SK-N-SH (cell line): ENCODE measurements at regions not wholly inside any gene's neighbourhood (a gene's known extent, or its start where the extent isn't known, plus 50 kb on each side); places are given as distances from the start of the nearest gene placed in this dataset.

ENCODE experiments used
- CTCF ChIA-PET: fragments of 300-600, 350-600 bp; formaldehyde crosslinking; extraction: SDS; loops from one replicate; lab custom pipeline; 2021; lab: Yijun Ruan, JAX
- POLR2A ChIA-PET: fragments of 350-600 bp; sonication (Branson Sonifier 250); formaldehyde crosslinking; extraction: SDS; loops from one replicate; lab custom pipeline; 2020; ENCODE audit warnings: antibody characterized with exemption, inconsistent platforms; lab: Yijun Ruan, JAX
- DNase-seq: peaks from one replicate; pipeline ENCODE4 v3.0.0; 2012
- H2AFZ ChIP-seq: fragments of 200-600 bp; sonication (generic); 2 replicates; pipeline ENCODE4 v1.8.1; 2016; ENCODE audit warnings: antibody characterized with exemption, mild to moderate bottlenecking, low read depth
- H3F3A ChIP-seq: fragments of 200-600 bp; sonication (generic); replicated peaks from 2 replicates; pipeline ENCODE3; 2016; ENCODE audit warnings: antibody characterized with exemption, mild to moderate bottlenecking; ENCODE audit not compliant: insufficient read depth
- H3K27ac ChIP-seq, 2 experiments: fragments of 200-500 bp in 1 of 2; fragments of 200-600 bp in 1 of 2; sonication (Bioruptor generic) in 1 of 2; sonication (generic), shearing (Covaris generic) in 1 of 2; 2 replicates each; pipeline versions ENCODE4 v1.5.1 to v1.6.1; 2014 to 2016; ENCODE audit warnings: low read depth in 2 of 2, inconsistent platforms in 1 of 2, low read length in 1 of 2, mild to moderate bottlenecking in 1 of 2, mixed read lengths in 1 of 2
- H3K27me3 ChIP-seq: fragments of 200-600 bp; sonication (generic), shearing (Covaris generic); 2 replicates; pipeline ENCODE4 v1.6.1; 2016; ENCODE audit warnings: mixed run types; ENCODE audit not compliant: insufficient read depth
- H3K36me3 ChIP-seq, 2 experiments: fragments of 200-500 bp in 1 of 2; fragments of 200-600 bp in 1 of 2; sonication (Bioruptor generic) in 1 of 2; sonication (generic) in 1 of 2; replicated peaks in 1 of 2; 2 replicates each; pipeline versions ENCODE3 to v1.5.1; 2014 to 2016; ENCODE audit warnings: low read length in 1 of 2, mild to moderate bottlenecking in 1 of 2; ENCODE audit not compliant: insufficient read depth in 2 of 2, control insufficient read depth in 1 of 2
- H3K4me1 ChIP-seq, 2 experiments: fragments of 200-500 bp in 1 of 2; fragments of 200-600 bp in 1 of 2; sonication (Bioruptor generic) in 1 of 2; sonication (generic), shearing (Covaris generic) in 1 of 2; 2 replicates each; pipeline versions ENCODE4 v1.5.1 to v1.6.1; 2014 to 2016; ENCODE audit warnings: low read depth in 1 of 2, low read length in 1 of 2, mixed run types in 1 of 2; ENCODE audit not compliant: insufficient read depth in 2 of 2, control insufficient read depth in 1 of 2
- H3K4me2 ChIP-seq: fragments of 200-600 bp; sonication (generic), shearing (Covaris generic); 2 replicates; pipeline ENCODE4 v1.6.1; 2017; ENCODE audit warnings: mixed run types
- H3K4me3 ChIP-seq, 2 experiments: fragments of 200-500 bp in 1 of 2; fragments of 200-600 bp in 1 of 2; sonication (Bioruptor generic) in 1 of 2; sonication (generic), shearing (Covaris generic) in 1 of 2; 2 replicates each; pipeline versions ENCODE4 v1.5.1 to v1.8.1; 2014 to 2016; ENCODE audit warnings: low read depth in 2 of 2, inconsistent platforms in 1 of 2, low read length in 1 of 2, mild to moderate bottlenecking in 1 of 2, mixed read lengths in 1 of 2, moderate library complexity in 1 of 2
- H3K79me2 ChIP-seq: fragments of 200-600 bp; sonication (generic); 2 replicates; pipeline ENCODE4 v1.8.1; 2017; ENCODE audit warnings: mild to moderate bottlenecking; ENCODE audit not compliant: insufficient read depth
- H3K9ac ChIP-seq: fragments of 200-600 bp; sonication (generic); 2 replicates; pipeline ENCODE4 v1.6.1; 2017; ENCODE audit warnings: mixed run types
- H3K9me2 ChIP-seq: fragments of 200-600 bp; sonication (generic); 2 replicates; pipeline ENCODE4 v1.6.1; 2017; ENCODE audit warnings: mixed run types
- H3K9me3 ChIP-seq: fragments of 200-600 bp; sonication (generic); 2 replicates; pipeline ENCODE4 v1.6.1; 2017; ENCODE audit warnings: mixed run types, mild to moderate bottlenecking, moderate library complexity
- H4K20me1 ChIP-seq: fragments of 200-600 bp; sonication (generic); 2 replicates; pipeline ENCODE4 v1.6.1; 2017; ENCODE audit warnings: mild to moderate bottlenecking, mixed run types; ENCODE audit not compliant: insufficient read depth
- CHD2 ChIP-seq: fragments of 150-350 bp; IDR thresholded peaks from 2 replicates; pipeline ENCODE4 v1.6.1; 2018; ENCODE audit warnings: low read length; ENCODE audit not compliant: partially characterized antibody
- EP300 ChIP-seq, 2 experiments: IDR thresholded peaks; 2 replicates each; pipeline versions ENCODE4 v1.4.0 to v1.6.1; 2012; ENCODE audit warnings: borderline replicate concordance in 1 of 2, low read depth in 1 of 2, low read length in 1 of 2
- GATA2 ChIP-seq: sonication (generic); formaldehyde crosslinking; IDR thresholded peaks from 2 replicates; pipeline ENCODE4 v1.5.0; 2020; ENCODE audit warnings: mild to moderate bottlenecking, missing genetic modification reagents
- IRF3 ChIP-seq: fragments of 150-350 bp; IDR thresholded peaks from 2 replicates; pipeline ENCODE4 v1.6.1; 2016; ENCODE audit warnings: mild to moderate bottlenecking, low read depth, low read length
- NFIC ChIP-seq: IDR thresholded peaks from 2 replicates; pipeline ENCODE4 v1.4.0; 2012; ENCODE audit warnings: borderline replicate concordance
- NRF1 ChIP-seq: IDR thresholded peaks from 2 replicates; pipeline ENCODE4 v1.6.1; 2012; ENCODE audit warnings: low read depth, mild to moderate bottlenecking, low read length
- POLR2AphosphoS5 ChIP-seq: IDR thresholded peaks from 2 replicates; pipeline ENCODE4 v1.6.1; 2012; ENCODE audit warnings: low read depth, low read length
- RAD21 ChIP-seq: IDR thresholded peaks from 2 replicates; pipeline ENCODE4 v1.6.1; 2012; ENCODE audit warnings: mild to moderate bottlenecking, low read length
- RCOR1 ChIP-seq: fragments of 150-350 bp; IDR thresholded peaks from 2 replicates; pipeline ENCODE4 v1.6.1; 2017; ENCODE audit warnings: antibody characterized with exemption, low read length
- REST ChIP-seq: IDR thresholded peaks from 2 replicates; pipeline ENCODE4 v1.6.1; 2012; ENCODE audit warnings: mild to moderate bottlenecking, low read depth, low read length, moderate library complexity
- SIN3A ChIP-seq: IDR thresholded peaks from 2 replicates; pipeline ENCODE4 v1.6.1; 2012; ENCODE audit warnings: low read depth, mild to moderate bottlenecking, low read length, moderate library complexity, borderline replicate concordance
- TAF1 ChIP-seq: IDR thresholded peaks from 2 replicates; pipeline ENCODE4 v1.6.1; 2012; ENCODE audit warnings: low read depth, mild to moderate bottlenecking, low read length, moderate library complexity, borderline replicate concordance
- TEAD4 ChIP-seq: IDR thresholded peaks from 2 replicates; pipeline ENCODE4 v1.4.0; 2012; ENCODE audit warnings: mild to moderate bottlenecking, borderline replicate concordance; ENCODE audit not compliant: insufficient read depth
- USF1 ChIP-seq: IDR thresholded peaks from 2 replicates; pipeline ENCODE4 v1.4.0; 2012; ENCODE audit warnings: low read depth, borderline replicate concordance
- YY1 ChIP-seq: IDR thresholded peaks from 2 replicates; pipeline ENCODE4 v1.4.0; 2012; ENCODE audit warnings: low read depth, mild to moderate bottlenecking
- WGBS: methylation state at CpG from one replicate; pipeline ENCODE4 v1.1.6; 2017; ENCODE audit warnings: low lambda C conversion rate; 5-methylcytosine and 5-hydroxymethylcytosine counted together

GRCh38 chr6:22882581-22882980, 313.2 kb downstream of the HDGFL1 start:
- H3K9me2 ChIP-seq, result no peaks in the 10 kb centered on the region
- peaks cover 0 to 15% of the 10 kb centered on the region in 2 experiments; a peak in 3 of 4 replicates for H3K4me1 ChIP-seq
- DNase-seq, result no peak
- ChIA-PET CTCF (interaction anchor here (1.3 kb wide), 1 partner anchor 16 kb away, joined by 3 read pairs; no protein-coding TSS in a partner anchor), POLR2A (no interaction called here)
- no peak overlapping the region; the same call in 1 of the 2 replicates for H2AFZ ChIP-seq
- H3K9ac ChIP-seq, result no peak overlapping the region
- 97% methylated on average over 2 of the region's 2 CpGs for WGBS
- H3K79me2 ChIP-seq, result no peaks in the 10 kb centered on the region
- no peak overlapping the region for H3K4me2 ChIP-seq
- H3K27me3 ChIP-seq, result no peaks in the 10 kb centered on the region
- H3K27ac ChIP-seq, result peak overlapping the region in 1 of 2 experiments; percentile 92; a peak in 2 of 4 replicates
- H3F3A ChIP-seq, result peaks cover 27% of the 10 kb centered on the region
- H3K36me3 ChIP-seq, result no peaks in the 10 kb centered on the region
- no peak overlapping the region for H3K4me3 ChIP-seq
- no peak for TF ChIP-seq POLR2AphosphoS5
- no peak for TF ChIP-seq USF1
- TF ChIP-seq TAF1, result no peak
- TF ChIP-seq NRF1, result no peak
- TF ChIP-seq SIN3A, result no peak
- TF ChIP-seq REST, result no peak
- no peak for TF ChIP-seq YY1
- no peak for TF ChIP-seq CHD2
- TF ChIP-seq, all 33 proteins: peak for 0
- no peaks in the 10 kb centered on the region for H3K9me3 ChIP-seq
- no peaks in the 10 kb centered on the region for H4K20me1 ChIP-seq

GRCh38 chr6:22883061-22883717, 313.8 kb downstream of the HDGFL1 start:
- Histone ChIP-seq H3K4me3 (no peak overlapping the region), H2AFZ (no peak overlapping the region), H3K9ac (no peak overlapping the region), H3K36me3 (no peaks in the 10 kb centered on the region), H3K9me2 (no peaks in the 10 kb centered on the region), H3K27ac (no peak overlapping the region), H4K20me1 (no peaks in the 10 kb centered on the region), H3K4me2 (no peak overlapping the region), H3F3A (peaks cover 23% of the 10 kb centered on the region), H3K79me2 (no peaks in the 10 kb centered on the region), H3K9me3 (no peaks in the 10 kb centered on the region), H3K27me3 (no peaks in the 10 kb centered on the region), H3K4me1 (peaks cover 0 to 9% of the 10 kb centered on the region in 2 experiments; a peak in 3 of 4 replicates)
- CTCF ChIA-PET, result interaction anchor here (1.3 kb wide), 1 partner anchor 16 kb away, joined by 3 read pairs; no protein-coding TSS in a partner anchor
- no peak for DNase-seq
- POLR2A ChIA-PET, result no interaction called here
- WGBS, result 80% methylated on average over 5 of the region's 7 CpGs
- TF ChIP-seq EP300 (IDR thresholded peaks at IDR 0.05; ENCODE audit: borderline replicate concordance in 1 of 2, low read depth in 1 of 2, low read length in 1 of 2) (no peak), TAF1 (no peak), GATA2 (no peak), RCOR1 (no peak), TEAD4 (no peak), REST (no peak), SIN3A (no peak), NFIC (no peak), IRF3 (no peak), POLR2AphosphoS5 (no peak), RAD21 (no peak)
